OCI-LY1 (cell line): ENCODE measurements at regions not wholly inside any gene's neighbourhood (a gene's known extent, or its start where the extent isn't known, plus 50 kb on each side); places are given as distances from the start of the nearest gene placed in this dataset.

ENCODE experiments used
- H2AFZ ChIP-seq: fragments of 200-600 bp; sonication (generic), shearing (Covaris generic); 2 replicates; pipeline ENCODE4 v1.6.0; 2014; ENCODE audit warnings: antibody characterized with exemption, mild to moderate bottlenecking, low read length
- H3F3A ChIP-seq: fragments of 200-600 bp; sonication (generic), shearing (Covaris generic); 2 replicates; pipeline ENCODE4 v1.6.0; 2014; ENCODE audit warnings: mild to moderate bottlenecking, antibody characterized with exemption, low read length, moderate library complexity; ENCODE audit not compliant: insufficient read depth
- H3K27ac ChIP-seq: fragments of 200-600 bp; sonication (generic); 2 replicates; pipeline ENCODE4 v1.5.1; 2014; ENCODE audit warnings: low read length, mixed run types, mild to moderate bottlenecking, low read depth; ENCODE audit not compliant: poor library complexity, severe bottlenecking
- H3K27me3 ChIP-seq: fragments of 200-600 bp; sonication (generic); 2 replicates; pipeline ENCODE4 v1.6.0; 2014; ENCODE audit warnings: antibody characterized with exemption, mild to moderate bottlenecking, low read length, moderate library complexity; ENCODE audit not compliant: insufficient read depth
- H3K36me3 ChIP-seq: fragments of 200-600 bp; sonication (generic); 2 replicates; pipeline ENCODE4 v1.6.1; 2014; ENCODE audit warnings: mild to moderate bottlenecking, antibody characterized with exemption, low read length, moderate library complexity, mixed read lengths; ENCODE audit not compliant: insufficient read depth
- H3K4me1 ChIP-seq: fragments of 200-600 bp; sonication (generic); 2 replicates; pipeline ENCODE4 v1.5.1; 2014; ENCODE audit warnings: mild to moderate bottlenecking, low read length, moderate library complexity; ENCODE audit not compliant: insufficient read depth, severe bottlenecking
- H3K4me2 ChIP-seq: fragments of 200-600 bp; sonication (generic), shearing (Covaris generic); 2 replicates; pipeline ENCODE4 v1.6.1; 2014; ENCODE audit warnings: low read length
- H3K4me3 ChIP-seq: fragments of 200-600 bp; sonication (generic); 2 replicates; pipeline ENCODE4 v1.5.1; 2014; ENCODE audit warnings: low read length, low read depth, mild to moderate bottlenecking, mixed read lengths; ENCODE audit not compliant: poor library complexity, severe bottlenecking
- H3K79me2 ChIP-seq: fragments of 200-600 bp; shearing (Covaris generic); 2 replicates; pipeline ENCODE4 v1.6.1; 2016; ENCODE audit warnings: mixed run types, low read length, mixed read lengths; ENCODE audit not compliant: insufficient read depth
- H3K9ac ChIP-seq: fragments of 200-600 bp; sonication (generic), shearing (Covaris generic); 2 replicates; pipeline ENCODE4 v1.6.1; 2014; ENCODE audit warnings: mild to moderate bottlenecking, low read length, mixed read lengths
- H3K9me2 ChIP-seq: fragments of 200-600 bp; sonication (generic), shearing (Covaris generic); 2 replicates; pipeline ENCODE4 v1.6.1; 2014; ENCODE audit warnings: low read depth, mild to moderate bottlenecking, low read length, mixed read lengths
- H3K9me3 ChIP-seq: fragments of 200-600 bp; shearing (Covaris generic); 2 replicates; pipeline ENCODE4 v1.6.1; 2014; ENCODE audit warnings: low read length, mixed read lengths
- H4K20me1 ChIP-seq: fragments of 200-600 bp; sonication (generic), shearing (Covaris generic); 2 replicates; pipeline ENCODE4 v1.6.0; 2016; ENCODE audit warnings: mild to moderate bottlenecking, low read length; ENCODE audit not compliant: insufficient read depth
- EZH2 ChIP-seq: fragments of 200-600 bp; sonication (generic), shearing (Covaris generic); IDR thresholded peaks from 2 replicates; pipeline ENCODE4 v1.8.0; 2017; ENCODE audit warnings: borderline replicate concordance, mixed run types, mild to moderate bottlenecking, antibody characterized with exemption, low read length, moderate library complexity, mixed read lengths
- TF ChIP-seq, protein P1 (sequence below): fragments of 200-600 bp; sonication (generic), shearing (Covaris generic); IDR thresholded peaks from 2 replicates; pipeline ENCODE4 v1.5.1; 2017; ENCODE audit warnings: mild to moderate bottlenecking, antibody characterized with exemption, low read length, moderate library complexity, mixed read lengths

DNA sequence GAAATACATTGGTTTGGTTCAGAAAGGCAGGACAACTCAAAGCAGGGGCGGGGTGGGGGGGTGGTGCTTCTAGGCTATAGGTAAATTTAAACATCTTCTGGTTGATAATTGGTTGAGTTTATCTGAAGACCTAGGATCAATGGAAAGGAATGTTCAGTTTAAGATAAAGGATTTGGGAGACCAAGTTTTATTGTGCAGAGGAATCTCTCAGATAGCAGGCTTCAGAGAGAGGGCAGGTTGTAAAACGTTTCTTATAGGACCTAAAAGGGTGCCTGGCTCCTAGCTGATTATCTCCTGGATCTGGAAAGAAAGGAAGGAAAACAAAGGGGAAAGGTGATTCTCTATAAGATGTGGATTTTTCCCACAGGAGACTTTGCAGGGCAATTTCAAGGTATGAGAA lies 94.0 kb downstream of the TMEM47 start:
- Histone ChIP-seq H3K27ac (no peak overlapping the region), H3K27me3 (no peaks in the 10 kb centered on the region), H3K9me3 (no peaks in the 10 kb centered on the region), H3K79me2 (no peaks in the 10 kb centered on the region), H3K9me2 (no peaks in the 10 kb centered on the region), H3K4me3 (no peak overlapping the region), H3K4me2 (no peak overlapping the region), H3K36me3 (no peaks in the 10 kb centered on the region), H3K4me1 (no peaks in the 10 kb centered on the region), H3F3A (no peaks in the 10 kb centered on the region), H3K9ac (no peak overlapping the region), H2AFZ (no peak overlapping the region), H4K20me1 (no peaks in the 10 kb centered on the region)
- no peak for TF ChIP-seq EZH2
- TF ChIP-seq, protein P1, sequence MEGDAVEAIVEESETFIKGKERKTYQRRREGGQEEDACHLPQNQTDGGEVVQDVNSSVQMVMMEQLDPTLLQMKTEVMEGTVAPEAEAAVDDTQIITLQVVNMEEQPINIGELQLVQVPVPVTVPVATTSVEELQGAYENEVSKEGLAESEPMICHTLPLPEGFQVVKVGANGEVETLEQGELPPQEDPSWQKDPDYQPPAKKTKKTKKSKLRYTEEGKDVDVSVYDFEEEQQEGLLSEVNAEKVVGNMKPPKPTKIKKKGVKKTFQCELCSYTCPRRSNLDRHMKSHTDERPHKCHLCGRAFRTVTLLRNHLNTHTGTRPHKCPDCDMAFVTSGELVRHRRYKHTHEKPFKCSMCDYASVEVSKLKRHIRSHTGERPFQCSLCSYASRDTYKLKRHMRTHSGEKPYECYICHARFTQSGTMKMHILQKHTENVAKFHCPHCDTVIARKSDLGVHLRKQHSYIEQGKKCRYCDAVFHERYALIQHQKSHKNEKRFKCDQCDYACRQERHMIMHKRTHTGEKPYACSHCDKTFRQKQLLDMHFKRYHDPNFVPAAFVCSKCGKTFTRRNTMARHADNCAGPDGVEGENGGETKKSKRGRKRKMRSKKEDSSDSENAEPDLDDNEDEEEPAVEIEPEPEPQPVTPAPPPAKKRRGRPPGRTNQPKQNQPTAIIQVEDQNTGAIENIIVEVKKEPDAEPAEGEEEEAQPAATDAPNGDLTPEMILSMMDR, result no peak

DNA sequence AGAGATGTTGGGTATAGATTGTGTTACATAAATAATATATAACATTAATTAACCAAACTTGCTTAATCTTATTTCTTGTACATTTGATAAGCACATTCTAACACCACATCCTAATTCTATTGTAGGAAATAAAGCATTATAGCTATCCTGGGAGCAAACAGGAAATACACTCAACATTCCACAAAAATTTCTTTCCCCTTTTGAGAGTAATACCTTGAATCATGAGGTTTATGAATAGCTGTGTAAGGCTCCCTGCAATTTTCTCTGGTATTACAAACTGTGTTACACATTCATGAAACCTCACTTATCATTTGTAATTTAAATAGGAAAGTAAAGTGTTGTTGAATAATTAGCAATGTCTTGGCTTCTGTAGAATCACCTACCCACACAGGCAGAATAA lies 95.1 kb downstream of the TMEM47 start:
- Histone ChIP-seq H2AFZ (no peak overlapping the region), H3K9me2 (no peaks in the 10 kb centered on the region)
- TF ChIP-seq, protein P1, result no peak
- TF ChIP-seq EZH2, result no peak

DNA sequence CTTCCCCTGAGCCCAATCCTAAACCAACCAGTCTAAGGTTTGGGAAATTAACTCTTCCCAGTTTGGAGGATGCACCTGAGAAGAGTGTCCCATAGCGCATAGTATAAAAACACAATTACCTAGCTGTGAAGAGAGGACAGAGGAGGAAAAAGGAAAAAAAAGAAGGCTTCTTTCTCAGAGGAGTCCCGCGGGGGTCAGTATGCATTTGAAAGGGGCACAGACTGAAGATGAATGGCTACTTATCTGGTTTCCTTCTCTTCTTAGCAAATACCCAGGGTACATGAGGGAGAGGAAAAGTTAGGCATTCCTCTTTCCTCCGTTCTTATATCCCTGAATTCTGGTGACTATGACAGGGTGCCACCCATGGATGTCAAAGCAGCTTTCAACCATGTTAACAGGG lies 96.9 kb downstream of the TMEM47 start:
- no peaks in the 10 kb centered on the region for H3K27me3 ChIP-seq
- TF ChIP-seq EZH2, result no peak
- TF ChIP-seq, protein P1, result no peak

More for the DNA sequence above, 95.1 kb downstream of the TMEM47 start:
- Histone ChIP-seq H3K79me2 (no peaks in the 10 kb centered on the region), H3F3A (no peaks in the 10 kb centered on the region), H3K9me3 (no peaks in the 10 kb centered on the region), H3K4me3 (no peak overlapping the region), H3K36me3 (no peaks in the 10 kb centered on the region), H3K4me1 (no peaks in the 10 kb centered on the region), H3K27me3 (no peaks in the 10 kb centered on the region), H3K27ac (no peak overlapping the region), H3K4me2 (no peak overlapping the region), H3K9ac (no peak overlapping the region), H4K20me1 (no peaks in the 10 kb centered on the region)

More for the DNA sequence above, 96.9 kb downstream of the TMEM47 start:
- Histone ChIP-seq H3K4me3 (no peak overlapping the region), H3K4me1 (no peaks in the 10 kb centered on the region), H4K20me1 (no peaks in the 10 kb centered on the region), H3F3A (no peaks in the 10 kb centered on the region), H3K27ac (no peak overlapping the region), H3K9ac (no peak overlapping the region), H3K4me2 (no peak overlapping the region), H2AFZ (no peak overlapping the region), H3K9me3 (no peaks in the 10 kb centered on the region), H3K36me3 (no peaks in the 10 kb centered on the region), H3K9me2 (no peaks in the 10 kb centered on the region), H3K79me2 (no peaks in the 10 kb centered on the region)
